Liver (tissue), 3 donors: ENCODE measurements at regions not wholly inside any gene's neighbourhood (a gene's known extent, or its start where the extent isn't known, plus 50 kb on each side); places are given as distances from the start of the nearest gene placed in this dataset.

Source experiments
- CTCF ChIP-seq: fragments of 150-350 bp; IDR thresholded peaks from 2 replicates; pipeline ENCODE4 v1.5.1; 2017; ENCODE audit warnings: improper control_type of control experiment, low read depth, low read length; ENCODE audit not compliant: missing input control
- EGR1 ChIP-seq, 2 donors: IDR thresholded peaks; 2 replicates each; pipeline ENCODE4 v1.6.1; 2016 to 2018; ENCODE audit warnings: antibody characterized with exemption in 2 of 2, low read depth in 2 of 2
- GABPA ChIP-seq, 2 donors: IDR thresholded peaks in 1 of 2; conservative IDR thresholded peaks in 1 of 2; 2 replicates each; pipeline ENCODE4 v1.6.1; 2016; ENCODE audit warnings: antibody characterized with exemption in 2 of 2, mild to moderate bottlenecking in 1 of 2, moderate library complexity in 1 of 2
- ZBTB33 ChIP-seq: IDR thresholded peaks from 2 replicates; pipeline ENCODE4 v1.6.1; 2016; ENCODE audit warnings: antibody characterized with exemption
- donor health status: healthy.
- donor health status: healthy.

- no peak for TF ChIP-seq EGR1 (IDR thresholded peaks at IDR 0.05; ENCODE audit: low read depth in 2 of 2)
- TF ChIP-seq CTCF: no peak
- TF ChIP-seq GABPA (IDR thresholded peaks at IDR 0.05 in 1 of 2, conservative IDR thresholded peaks at IDR 0.05 in 1 of 2): no peak
- TF ChIP-seq ZBTB33: peak; percentile 56
These were observed 99.1 kb upstream of the PELI1 start for GRCh38 chr2:64243081-64244036.
